ENCODE measurements at regions not wholly inside any gene's neighbourhood (a gene's known extent, or its start where the extent isn't known, plus 50 kb on each side); places are given as distances from the start of the nearest gene placed in this dataset.

DNA sequence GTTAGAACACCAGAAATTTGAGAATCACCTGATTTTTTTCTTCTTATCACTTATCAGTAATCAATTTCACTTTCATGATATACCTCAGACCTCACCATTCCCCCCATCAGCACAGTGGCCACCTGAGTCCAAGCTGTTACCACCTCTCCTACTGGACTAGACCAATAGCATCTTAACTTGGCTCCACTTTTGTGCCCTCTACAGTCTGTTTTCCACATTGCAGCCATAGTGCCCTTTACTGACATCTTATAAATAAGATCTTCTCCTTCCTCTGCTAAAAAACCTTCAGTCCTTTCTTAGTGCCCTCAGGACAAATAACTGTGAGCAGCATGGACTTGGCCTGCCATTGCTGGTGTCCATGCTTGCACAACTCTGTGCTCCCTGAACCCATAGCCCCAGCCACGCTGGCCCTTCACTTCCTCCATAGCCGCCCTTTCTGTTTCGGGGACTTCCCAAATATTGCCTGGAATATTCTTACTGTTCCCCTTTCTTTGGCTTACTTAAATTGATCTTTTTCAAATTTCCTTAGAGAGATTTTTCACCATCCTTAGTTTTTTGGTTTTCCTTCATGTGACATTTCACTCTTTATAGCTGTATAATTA is 380.8 kb downstream of the LMO7 start:
- Mint-ChIP-seq H3K9me3 (no peaks in the 10 kb centered on the region), H3K27ac (no peak overlapping the region), H3K27me3 (no peaks in the 10 kb centered on the region), H3K4me1 (no peaks in the 10 kb centered on the region), H3K36me3 (ENCODE audit: low read depth) (no peaks in the 10 kb centered on the region), H3K4me3 (no peak overlapping the region)
- ATAC-seq (replicated peaks), result peak; percentile 47

DNA sequence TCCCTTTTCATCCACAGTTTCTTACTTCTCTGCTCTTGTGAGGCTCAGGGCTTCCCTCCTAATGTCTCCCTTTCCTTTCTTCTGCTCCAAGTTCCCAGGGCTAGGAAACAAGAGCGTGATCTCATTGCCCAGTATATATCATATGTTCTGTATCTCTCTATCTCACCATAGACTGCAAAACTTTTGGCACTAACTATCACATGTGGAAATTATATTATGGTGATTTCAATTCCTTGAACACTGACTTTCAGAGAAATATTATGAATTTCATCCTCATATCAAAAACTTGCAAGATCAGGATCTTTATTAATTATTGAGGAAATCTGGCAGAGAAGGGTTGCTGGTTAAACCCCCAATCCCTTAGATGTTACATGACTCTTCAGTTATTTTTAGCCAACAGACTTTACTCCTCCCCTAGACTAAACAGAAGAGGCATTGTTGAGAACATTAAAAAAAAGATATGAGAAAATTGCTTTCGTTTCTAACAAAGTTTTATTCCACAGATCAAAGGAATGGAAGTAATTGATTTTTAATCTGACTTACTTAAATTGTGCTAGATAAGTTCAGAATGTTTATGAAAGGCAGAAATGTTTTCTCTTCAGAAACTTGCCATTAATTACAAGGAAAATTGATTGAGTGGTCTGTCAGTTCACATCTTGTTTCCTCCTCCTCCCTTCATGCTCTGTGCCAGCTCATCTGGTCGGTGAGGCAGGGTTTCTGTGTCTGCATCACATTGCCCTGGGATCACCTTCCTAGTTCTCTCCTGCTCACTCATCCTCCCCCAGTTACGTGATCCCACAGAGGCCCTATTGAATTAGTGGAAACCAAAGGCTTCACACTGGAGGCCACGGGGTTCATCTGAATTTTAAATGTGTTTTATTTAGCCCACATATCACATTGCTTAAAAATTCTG is 378.5 kb downstream of the LMO7 start:
- no peaks in the 10 kb centered on the region for H3K36me3 Mint-ChIP-seq (ENCODE audit: low read depth)
- no peak overlapping the region for H3K27ac Mint-ChIP-seq
- no peaks in the 10 kb centered on the region for H3K4me1 Mint-ChIP-seq
- ATAC-seq (replicated peaks), result no peak
- no peaks in the 10 kb centered on the region for H3K9me3 Mint-ChIP-seq
- H3K27me3 Mint-ChIP-seq, result no peaks in the 10 kb centered on the region
- H3K4me3 Mint-ChIP-seq, result no peak overlapping the region

DNA sequence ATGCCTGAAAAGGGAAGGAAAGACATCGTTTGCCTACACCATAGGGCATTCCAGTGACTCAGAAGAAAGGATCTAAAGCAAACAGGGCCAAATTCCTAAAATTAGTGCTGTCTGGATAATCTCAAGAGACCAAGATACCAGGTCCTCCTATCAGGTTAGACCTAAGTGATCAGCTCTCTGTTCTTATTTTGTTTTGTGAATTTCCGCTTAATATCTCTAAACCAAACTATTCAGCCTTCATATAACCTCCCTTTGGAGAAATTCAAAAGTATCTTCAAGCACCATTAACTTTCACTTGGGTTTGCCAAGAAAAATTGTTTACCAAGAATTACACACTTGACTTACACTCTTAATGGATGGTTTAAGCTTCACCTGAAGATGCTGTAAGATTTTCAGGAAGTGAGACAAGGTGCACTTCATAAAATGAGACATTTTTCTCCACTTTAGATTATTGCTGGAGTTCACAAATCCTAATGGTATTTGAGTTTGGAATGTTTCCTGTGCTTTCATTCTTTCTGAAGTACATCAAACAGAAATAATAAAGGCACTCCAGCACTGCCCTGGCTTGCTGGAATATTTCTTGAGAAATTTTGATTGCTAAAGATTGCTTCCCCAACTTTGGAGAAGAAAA is 376.1 kb downstream of the LMO7 start:
- no peak for ATAC-seq (replicated peaks)
- Mint-ChIP-seq H3K4me3 (no peak overlapping the region), H3K27ac (no peak overlapping the region), H3K4me1 (no peaks in the 10 kb centered on the region), H3K27me3 (no peaks in the 10 kb centered on the region), H3K36me3 (ENCODE audit: low read depth) (no peaks in the 10 kb centered on the region), H3K9me3 (no peaks in the 10 kb centered on the region)

DNA sequence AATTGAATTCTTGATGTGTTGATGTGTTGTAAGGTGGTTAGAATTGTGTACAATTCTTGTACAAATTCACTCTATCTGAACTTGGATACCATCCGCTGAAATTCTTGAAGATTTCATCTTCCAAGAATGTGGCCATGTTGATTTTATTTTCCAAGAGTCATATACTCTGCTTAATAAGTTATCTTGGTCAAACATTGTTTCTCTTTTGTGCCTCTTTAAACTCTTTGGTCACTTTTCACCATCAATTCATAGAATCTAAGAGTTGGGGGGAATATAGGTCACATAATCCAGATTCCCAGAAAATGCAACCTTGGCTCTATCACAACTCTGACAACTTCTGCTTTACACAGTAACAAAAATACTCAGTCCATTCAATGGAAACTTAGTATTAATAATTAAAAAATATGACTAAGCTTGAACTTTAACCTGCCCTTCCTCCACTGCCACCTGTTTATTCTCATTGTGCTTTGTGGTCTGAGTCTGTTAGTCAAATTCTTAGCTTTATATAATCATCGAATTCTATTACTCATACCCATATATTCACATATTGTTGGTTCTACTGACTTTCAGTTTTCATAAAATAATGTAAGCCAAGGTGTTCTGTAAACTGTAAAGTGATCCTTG is 373.2 kb downstream of the LMO7 start:
- no peaks in the 10 kb centered on the region for H3K4me1 Mint-ChIP-seq
- H3K27ac Mint-ChIP-seq, result no peak overlapping the region
- no peak for ATAC-seq (replicated peaks)
- H3K9me3 Mint-ChIP-seq, result no peaks in the 10 kb centered on the region
- no peaks in the 10 kb centered on the region for H3K27me3 Mint-ChIP-seq
- no peak overlapping the region for H3K4me3 Mint-ChIP-seq
- no peaks in the 10 kb centered on the region for H3K36me3 Mint-ChIP-seq (ENCODE audit: low read depth)

DNA sequence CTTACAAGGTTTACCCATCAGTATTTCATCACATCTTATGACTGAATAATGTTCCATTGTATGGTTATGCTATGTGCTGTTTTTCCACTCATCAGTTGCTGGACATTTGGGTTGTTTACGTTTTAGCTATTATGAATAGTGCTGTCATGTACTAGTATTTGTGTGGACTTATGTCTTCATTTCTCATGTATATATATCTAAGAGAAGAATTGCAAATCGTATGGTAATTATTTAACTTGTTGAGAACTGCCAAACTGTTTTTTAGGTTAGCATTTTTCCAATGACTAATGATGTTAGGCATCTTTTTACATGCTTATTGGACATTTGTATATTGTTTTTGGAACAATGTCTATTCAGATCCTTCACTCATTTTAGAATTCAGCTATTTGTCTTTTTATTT is 368.3 kb downstream of the LMO7 start:
- Mint-ChIP-seq H3K4me1 (no peaks in the 10 kb centered on the region), H3K27me3 (no peaks in the 10 kb centered on the region), H3K4me3 (no peak overlapping the region)

DNA sequence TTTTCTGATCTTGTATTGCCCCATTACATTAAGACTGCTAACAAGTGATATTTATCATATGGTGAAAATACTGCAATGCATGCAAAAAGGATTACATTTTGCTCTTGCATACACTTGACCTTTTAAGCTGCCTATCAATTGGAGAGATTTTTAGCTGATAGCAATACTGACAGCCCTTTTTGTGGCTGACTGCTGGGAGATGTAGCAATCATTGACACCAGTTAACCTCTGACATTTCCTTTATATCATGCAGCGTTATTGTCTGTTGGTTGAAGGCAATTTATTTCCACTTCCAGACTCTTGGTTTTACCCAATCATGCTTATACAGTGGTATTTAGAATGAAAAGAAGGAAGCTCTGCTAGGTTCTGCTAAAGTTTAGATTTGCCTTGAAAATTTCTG is 364.0 kb downstream of the LMO7 start:
- ATAC-seq (replicated peaks), result no peak
- Mint-ChIP-seq H3K4me3 (no peak overlapping the region), H3K4me1 (no peaks in the 10 kb centered on the region), H3K9me3 (no peaks in the 10 kb centered on the region), H3K36me3 (ENCODE audit: low read depth) (no peaks in the 10 kb centered on the region), H3K27me3 (no peaks in the 10 kb centered on the region), H3K27ac (no peak overlapping the region)

More for the DNA sequence above, 368.3 kb downstream of the LMO7 start:
- no peaks in the 10 kb centered on the region for H3K36me3 Mint-ChIP-seq (ENCODE audit: low read depth)
- ATAC-seq (replicated peaks), result no peak
- H3K9me3 Mint-ChIP-seq, result no peaks in the 10 kb centered on the region
- H3K27ac Mint-ChIP-seq, result no peak overlapping the region

DNA sequence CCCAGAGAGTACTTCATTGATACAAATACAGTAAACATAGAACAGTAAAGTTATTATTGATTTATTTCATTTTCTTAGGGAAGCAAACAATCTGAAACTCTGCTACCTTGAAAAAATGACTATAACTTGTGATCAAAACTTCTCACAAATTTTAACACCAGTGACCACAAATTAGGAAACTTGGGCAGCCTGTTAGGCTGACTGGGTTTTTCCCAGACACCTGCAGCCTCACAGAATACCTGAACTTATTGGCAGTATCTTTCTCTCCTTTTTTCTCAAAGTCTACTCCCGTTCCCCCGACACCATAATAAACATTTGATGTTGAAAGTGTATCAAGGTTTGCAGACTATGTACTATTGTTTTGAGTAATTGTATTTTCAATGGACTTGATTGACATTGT is 360.5 kb downstream of the LMO7 start:
- no peak overlapping the region for H3K27ac Mint-ChIP-seq
- no peaks in the 10 kb centered on the region for H3K4me1 Mint-ChIP-seq
- no peaks in the 10 kb centered on the region for H3K9me3 Mint-ChIP-seq
- no peak overlapping the region for H3K4me3 Mint-ChIP-seq
- H3K36me3 Mint-ChIP-seq (ENCODE audit: low read depth), result no peaks in the 10 kb centered on the region
- no peaks in the 10 kb centered on the region for H3K27me3 Mint-ChIP-seq
- ATAC-seq (replicated peaks), result no peak

DNA sequence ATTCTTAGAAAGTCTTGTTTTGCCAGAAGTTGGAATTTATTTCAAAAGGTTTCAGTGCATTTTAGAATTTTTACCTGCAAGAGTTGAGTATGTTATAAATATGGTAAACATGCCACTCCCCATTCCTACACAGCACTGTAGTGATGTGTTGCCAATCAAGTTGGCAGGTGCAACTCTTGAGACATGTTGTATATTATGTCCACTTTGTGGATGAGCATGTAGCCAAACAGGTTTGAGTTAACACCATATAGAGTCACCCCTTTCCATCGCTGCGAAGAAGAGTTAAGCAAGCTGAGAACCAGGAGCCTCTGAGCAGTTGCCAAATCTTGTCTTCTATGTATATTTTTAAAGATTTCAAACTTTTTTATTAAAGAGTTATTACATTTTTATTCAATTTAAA is 359.8 kb downstream of the LMO7 start:
- H3K4me1 Mint-ChIP-seq, result no peaks in the 10 kb centered on the region
- no peaks in the 10 kb centered on the region for H3K9me3 Mint-ChIP-seq
- ATAC-seq (replicated peaks), result no peak

DNA sequence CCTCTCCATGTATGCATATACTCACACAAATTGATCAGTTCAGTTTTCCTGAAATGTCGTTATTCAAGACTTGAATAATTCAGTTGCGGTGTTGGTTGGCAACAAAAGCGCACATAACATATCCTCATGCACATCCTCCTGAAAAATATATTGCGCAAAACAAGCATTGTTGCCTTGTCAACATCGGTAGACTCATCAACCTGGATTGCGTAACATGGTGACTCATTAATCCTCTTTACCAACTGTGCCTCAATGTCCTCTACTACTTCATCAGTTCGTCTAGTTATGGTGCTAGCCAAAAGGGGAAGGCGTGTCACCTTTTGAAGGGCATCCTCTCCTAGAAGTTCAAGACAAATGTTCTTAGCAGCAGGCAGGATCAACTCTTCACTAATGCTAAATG is 357.7 kb downstream of the LMO7 start:
- H3K4me1 Mint-ChIP-seq, result no peaks in the 10 kb centered on the region
- no peak for ATAC-seq (replicated peaks)

More for the DNA sequence above, 359.8 kb downstream of the LMO7 start:
- H3K27ac Mint-ChIP-seq, result no peak overlapping the region
- H3K36me3 Mint-ChIP-seq (ENCODE audit: low read depth), result no peaks in the 10 kb centered on the region
- H3K4me3 Mint-ChIP-seq, result no peak overlapping the region
- no peaks in the 10 kb centered on the region for H3K27me3 Mint-ChIP-seq

DNA sequence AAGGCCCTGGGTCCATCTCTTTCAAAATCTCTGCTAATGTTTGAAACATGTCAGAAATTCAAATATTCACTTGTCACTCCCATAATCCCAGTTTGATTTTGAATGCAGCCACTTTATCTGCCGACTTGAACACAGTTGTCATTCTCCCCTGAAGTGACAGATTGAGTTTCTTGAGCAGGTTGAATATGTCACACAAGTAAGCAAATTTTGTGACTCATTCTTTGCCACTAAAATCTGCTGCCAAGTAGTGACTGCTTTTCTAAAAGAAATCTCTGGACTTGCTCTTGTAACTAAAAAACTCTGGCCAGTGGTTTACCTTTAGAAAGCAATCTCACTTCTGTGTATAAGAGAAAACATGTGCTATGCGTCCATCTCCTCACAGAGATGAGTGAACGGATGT is 357.1 kb downstream of the LMO7 start:
- Mint-ChIP-seq H3K9me3 (no peaks in the 10 kb centered on the region), H3K27ac (no peak overlapping the region), H3K4me1 (no peaks in the 10 kb centered on the region), H3K27me3 (no peaks in the 10 kb centered on the region), H3K36me3 (ENCODE audit: low read depth) (no peaks in the 10 kb centered on the region), H3K4me3 (no peak overlapping the region)
- ATAC-seq (replicated peaks), result no peak

More for the DNA sequence above, 357.7 kb downstream of the LMO7 start:
- no peak overlapping the region for H3K27ac Mint-ChIP-seq
- no peaks in the 10 kb centered on the region for H3K36me3 Mint-ChIP-seq (ENCODE audit: low read depth)
- no peaks in the 10 kb centered on the region for H3K27me3 Mint-ChIP-seq
- H3K4me3 Mint-ChIP-seq, result no peak overlapping the region
- no peaks in the 10 kb centered on the region for H3K9me3 Mint-ChIP-seq

DNA sequence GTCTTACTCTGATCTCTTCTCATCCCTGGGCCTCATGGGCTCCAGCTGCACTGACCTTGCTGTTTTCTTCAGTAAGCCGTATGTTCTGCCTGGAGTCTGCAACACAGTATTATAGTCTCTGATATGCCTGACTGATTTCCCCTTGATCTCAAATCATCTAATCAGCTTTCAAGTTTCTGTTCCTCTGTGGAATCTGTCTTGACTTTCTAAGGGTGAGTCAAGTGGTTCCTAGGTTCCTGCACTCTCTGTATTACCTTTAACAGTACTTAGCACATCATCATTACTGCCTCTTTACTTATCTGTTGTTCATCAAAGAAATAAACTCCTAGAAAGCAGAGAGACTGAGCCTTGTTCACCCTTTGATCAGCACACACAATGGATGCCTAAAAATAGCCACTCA is 350.7 kb downstream of the LMO7 start:
- no peak overlapping the region for H3K4me3 Mint-ChIP-seq
- H3K4me1 Mint-ChIP-seq, result no peaks in the 10 kb centered on the region
- H3K27ac Mint-ChIP-seq, result no peak overlapping the region
- H3K27me3 Mint-ChIP-seq, result peaks cover 3% of the 10 kb centered on the region
- no peaks in the 10 kb centered on the region for H3K9me3 Mint-ChIP-seq
- no peaks in the 10 kb centered on the region for H3K36me3 Mint-ChIP-seq (ENCODE audit: low read depth)
- no peak for ATAC-seq (replicated peaks)

DNA sequence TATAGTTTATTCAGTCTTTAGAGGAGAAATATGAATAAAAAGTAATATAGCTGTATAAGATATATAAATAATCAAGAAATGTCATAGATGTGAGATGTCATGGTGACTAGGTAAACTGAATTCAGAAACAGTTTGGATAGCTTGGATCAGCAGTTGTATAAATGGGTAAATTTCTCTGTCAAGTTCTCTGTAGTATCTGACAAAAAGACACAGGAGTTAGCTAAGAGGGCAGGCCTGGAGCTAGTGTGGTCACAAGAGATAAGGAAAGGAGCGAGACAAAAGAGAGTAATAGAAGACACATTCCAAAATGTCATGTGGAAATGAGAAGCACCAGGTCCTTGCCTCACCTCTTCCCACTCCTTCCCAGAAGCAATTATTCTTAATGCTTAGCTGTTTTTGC is 349.0 kb downstream of the LMO7 start:
- H3K27ac Mint-ChIP-seq, result no peak overlapping the region
- H3K9me3 Mint-ChIP-seq, result no peaks in the 10 kb centered on the region
- no peak for ATAC-seq (replicated peaks)
- H3K4me3 Mint-ChIP-seq, result no peak overlapping the region
- H3K27me3 Mint-ChIP-seq, result peaks cover 3% of the 10 kb centered on the region
- H3K36me3 Mint-ChIP-seq (ENCODE audit: low read depth), result no peaks in the 10 kb centered on the region
- no peaks in the 10 kb centered on the region for H3K4me1 Mint-ChIP-seq

DNA sequence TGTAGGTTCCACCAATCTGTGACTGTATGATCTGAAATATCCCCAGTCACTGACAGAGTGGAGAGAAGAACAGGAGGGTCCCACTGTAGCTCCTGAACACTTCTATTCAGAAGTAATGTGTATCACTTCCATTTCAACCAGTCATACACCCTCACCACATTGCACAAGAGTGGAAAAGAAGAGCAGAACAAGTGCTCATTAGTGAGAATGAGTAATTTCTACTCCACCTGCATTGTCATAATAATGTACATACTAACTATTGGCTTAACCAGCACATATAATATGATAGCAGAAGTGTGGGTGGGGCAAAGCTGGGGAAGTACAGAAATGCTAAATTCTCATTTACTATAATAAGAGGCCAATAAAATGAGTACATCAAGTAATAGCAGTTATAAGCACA is 342.7 kb downstream of the LMO7 start:
- H3K27ac Mint-ChIP-seq, result no peak overlapping the region
- no peak overlapping the region for H3K4me3 Mint-ChIP-seq
- H3K9me3 Mint-ChIP-seq, result no peaks in the 10 kb centered on the region
- H3K27me3 Mint-ChIP-seq, result no peaks in the 10 kb centered on the region
- no peaks in the 10 kb centered on the region for H3K4me1 Mint-ChIP-seq
- ATAC-seq (replicated peaks), result no peak
- no peaks in the 10 kb centered on the region for H3K36me3 Mint-ChIP-seq (ENCODE audit: low read depth)

DNA sequence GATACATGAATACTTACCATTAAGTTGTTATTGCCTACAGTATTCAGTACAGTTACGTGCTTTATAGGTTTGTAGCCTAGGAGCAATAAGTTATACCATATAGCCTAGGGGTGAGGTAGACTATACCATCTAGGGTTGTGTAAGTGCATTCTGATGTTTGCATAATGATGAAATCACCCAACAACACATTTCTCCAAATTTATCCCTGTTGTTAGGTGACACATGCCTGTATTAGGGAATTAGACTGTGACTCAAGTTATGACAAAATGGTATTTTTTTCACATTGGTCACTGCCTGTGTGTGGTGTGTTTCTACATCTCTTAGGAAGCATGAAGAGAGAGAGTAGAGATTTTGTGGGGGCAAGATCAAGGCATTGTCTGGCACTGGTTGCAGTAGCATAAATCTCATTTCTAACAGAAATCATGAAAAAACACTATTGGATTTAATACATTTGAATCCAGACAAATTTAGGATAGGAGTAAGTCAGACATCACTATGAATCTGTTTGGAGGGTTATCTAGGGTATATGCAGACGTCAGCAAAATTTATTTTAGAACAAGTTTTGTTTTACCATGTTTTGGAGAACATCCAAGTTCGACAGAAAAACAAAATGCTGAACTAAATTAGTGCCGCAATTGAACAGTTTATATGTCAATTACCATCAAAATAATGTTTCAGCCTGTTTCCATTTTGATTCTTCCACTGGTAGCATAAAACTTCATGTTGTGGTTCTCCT is 332.1 kb downstream of the LMO7 start:
- Mint-ChIP-seq H3K4me3 (no peak overlapping the region), H3K9me3 (no peaks in the 10 kb centered on the region), H3K4me1 (no peaks in the 10 kb centered on the region), H3K27me3 (peaks cover 7% of the 10 kb centered on the region), H3K36me3 (ENCODE audit: low read depth) (no peaks in the 10 kb centered on the region), H3K27ac (no peak overlapping the region)
- ATAC-seq (replicated peaks), result no peak
